ENCODE measurements at regions not wholly inside any gene's neighbourhood (a gene's known extent, or its start where the extent isn't known, plus 50 kb on each side); places are given as distances from the start of the nearest gene placed in this dataset.

- TF ChIP-seq POLR2A (IDR thresholded peaks at IDR 0.05) (no peak), CTCF (IDR thresholded peaks at IDR 0.05) (no peak)
Observed at GRCh38 chr10:131436458-131436857, 124.9 kb upstream of the TCERG1L start.

All from testis (tissue), 2 donors.